GM12872 (cell line): ENCODE measurements at regions not wholly inside any gene's neighbourhood (a gene's known extent, or its start where the extent isn't known, plus 50 kb on each side); places are given as distances from the start of the nearest gene placed in this dataset.

Source experiments
- CTCF ChIP-seq: IDR thresholded peaks from 3 replicates; pipeline ENCODE4 v1.5.1; 2011; ENCODE audit warnings: low read depth, mild to moderate bottlenecking, low read length, moderate library complexity; ENCODE audit not compliant: insufficient read depth

- no peak for TF ChIP-seq CTCF
Observed at GRCh38 chr17:33500151-33500550, 207.1 kb upstream of the ASIC2 start.

GRCh38 chr17:33501185-33501584 lies 208.1 kb upstream of the ASIC2 start:
- no peak for TF ChIP-seq CTCF

- TF ChIP-seq CTCF, result no peak
Observed at GRCh38 chr17:33504571-33504970, 211.5 kb upstream of the ASIC2 start.

GRCh38 chr17:33506889-33507650 lies 214.0 kb upstream of the ASIC2 start:
- TF ChIP-seq CTCF, result no peak

- TF ChIP-seq CTCF, result no peak
Observed at GRCh38 chr17:33508215-33508614, 215.1 kb upstream of the ASIC2 start.

- no peak for TF ChIP-seq CTCF
Observed at GRCh38 chr17:33509331-33509730, 216.2 kb upstream of the ASIC2 start.

- TF ChIP-seq CTCF, result no peak
Observed at GRCh38 chr17:33511670-33512069, 218.6 kb upstream of the ASIC2 start.
